IPS-18a (cell line): ENCODE measurements at regions not wholly inside any gene's neighbourhood (a gene's known extent, or its start where the extent isn't known, plus 50 kb on each side); places are given as distances from the start of the nearest gene placed in this dataset.

Experiments
- H3K27ac ChIP-seq: one replicate; pipeline ENCODE4 v1.5.1; 2013; ENCODE audit warnings: low read length
- H3K27me3 ChIP-seq: one replicate; pipeline ENCODE4 v1.6.1; 2013; ENCODE audit warnings: mild to moderate bottlenecking, low read length; ENCODE audit not compliant: control insufficient read depth, insufficient read depth
- H3K36me3 ChIP-seq: one replicate; pipeline ENCODE4 v1.6.1; 2013; ENCODE audit warnings: low read depth, low read length; ENCODE audit not compliant: control insufficient read depth
- H3K4me1 ChIP-seq: one replicate; pipeline ENCODE4 v1.6.1; 2013; ENCODE audit warnings: low read depth, low read length; ENCODE audit not compliant: control insufficient read depth
- H3K4me3 ChIP-seq: one replicate; pipeline ENCODE4 v1.5.1; 2013; ENCODE audit warnings: low read length
- H3K9ac ChIP-seq: one replicate; pipeline ENCODE4 v1.6.1; 2013; ENCODE audit warnings: mild to moderate bottlenecking, low read length, moderate library complexity
- H3K9me3 ChIP-seq: one replicate; pipeline ENCODE4 v1.6.1; 2013; ENCODE audit warnings: low read depth, low read length; ENCODE audit not compliant: control insufficient read depth

- H3K9ac ChIP-seq = no peak overlapping the region
- H3K36me3 ChIP-seq = no peaks in the 10 kb centered on the region
- H3K4me1 ChIP-seq = peaks cover 54% of the 10 kb centered on the region
- no peak overlapping the region for H3K27ac ChIP-seq
- H3K9me3 ChIP-seq = no peaks in the 10 kb centered on the region
- no peaks in the 10 kb centered on the region for H3K27me3 ChIP-seq
- H3K4me3 ChIP-seq = no peak overlapping the region
Observed at GRCh38 chr15:31151301-31152233, 50.0 kb upstream of the TRPM1 start.

DNA sequence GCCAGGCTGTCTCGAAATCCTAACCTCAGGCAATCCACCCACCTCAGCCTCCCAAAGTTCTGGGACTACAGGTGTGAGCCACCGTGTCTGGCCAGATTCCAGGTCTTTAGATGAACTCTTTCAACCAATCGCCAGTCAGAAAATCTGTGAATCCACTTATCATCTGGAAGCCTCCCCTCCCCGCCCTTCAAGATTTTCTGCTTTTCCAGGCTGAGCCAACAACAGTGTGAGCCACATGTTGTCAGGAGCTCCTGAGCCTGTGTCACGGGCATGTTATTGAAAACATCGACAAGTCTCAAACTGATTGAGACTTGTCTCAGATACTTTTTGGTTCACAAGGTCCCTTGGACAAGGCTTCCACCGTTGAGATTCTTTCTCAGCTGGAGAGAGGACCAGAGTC is 52.0 kb upstream of the TRPM1 start:
- no peak overlapping the region for H3K27ac ChIP-seq
- no peak overlapping the region for H3K9ac ChIP-seq
- H3K4me1 ChIP-seq = peaks cover 39% of the 10 kb centered on the region
- H3K9me3 ChIP-seq = no peaks in the 10 kb centered on the region
- no peak overlapping the region for H3K4me3 ChIP-seq
- no peaks in the 10 kb centered on the region for H3K27me3 ChIP-seq
- no peaks in the 10 kb centered on the region for H3K36me3 ChIP-seq

- H3K9me3 ChIP-seq = no peaks in the 10 kb centered on the region
- H3K4me1 ChIP-seq = peaks cover 36% of the 10 kb centered on the region
- no peaks in the 10 kb centered on the region for H3K36me3 ChIP-seq
- H3K4me3 ChIP-seq = no peak overlapping the region
- no peak overlapping the region for H3K9ac ChIP-seq
- no peak overlapping the region for H3K27ac ChIP-seq
- no peaks in the 10 kb centered on the region for H3K27me3 ChIP-seq
Observed at GRCh38 chr15:31155151-31155550, 53.6 kb upstream of the TRPM1 start.

DNA sequence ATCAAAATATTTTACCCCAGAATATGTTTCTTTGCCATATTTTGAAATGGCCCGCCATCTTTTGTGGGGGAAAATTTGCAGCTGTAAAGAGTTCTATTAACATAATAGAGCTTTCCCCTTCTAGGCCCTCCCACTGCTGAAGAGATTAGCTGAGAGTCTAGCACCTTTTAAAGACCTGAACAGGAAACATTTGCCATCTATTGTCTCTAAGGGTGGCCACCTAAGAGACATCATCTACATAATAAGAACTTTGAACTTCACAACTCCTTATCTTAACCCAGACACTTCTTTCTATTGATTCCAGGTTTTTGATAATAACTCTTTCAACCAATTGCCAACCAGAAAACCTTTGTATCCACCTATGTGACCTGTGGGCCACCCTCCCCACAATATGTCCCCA is 54.7 kb upstream of the TRPM1 start:
- H3K9ac ChIP-seq = no peak overlapping the region
- H3K4me1 ChIP-seq = peaks cover 29% of the 10 kb centered on the region
- H3K9me3 ChIP-seq = no peaks in the 10 kb centered on the region
- H3K27ac ChIP-seq = no peak overlapping the region
- H3K27me3 ChIP-seq = no peaks in the 10 kb centered on the region
- no peak overlapping the region for H3K4me3 ChIP-seq
- H3K36me3 ChIP-seq = no peaks in the 10 kb centered on the region

GRCh38 chr15:31156808-31157207 is 55.3 kb upstream of the TRPM1 start:
- Histone ChIP-seq H3K4me1 (peaks cover 24% of the 10 kb centered on the region), H3K4me3 (no peak overlapping the region), H3K9me3 (no peaks in the 10 kb centered on the region), H3K9ac (no peak overlapping the region), H3K27me3 (no peaks in the 10 kb centered on the region), H3K27ac (no peak overlapping the region), H3K36me3 (no peaks in the 10 kb centered on the region)

GRCh38 chr15:31157644-31158069 is 56.1 kb upstream of the TRPM1 start:
- no peak overlapping the region for H3K27ac ChIP-seq
- peaks cover 23% of the 10 kb centered on the region for H3K4me1 ChIP-seq
- no peak overlapping the region for H3K9ac ChIP-seq

DNA sequence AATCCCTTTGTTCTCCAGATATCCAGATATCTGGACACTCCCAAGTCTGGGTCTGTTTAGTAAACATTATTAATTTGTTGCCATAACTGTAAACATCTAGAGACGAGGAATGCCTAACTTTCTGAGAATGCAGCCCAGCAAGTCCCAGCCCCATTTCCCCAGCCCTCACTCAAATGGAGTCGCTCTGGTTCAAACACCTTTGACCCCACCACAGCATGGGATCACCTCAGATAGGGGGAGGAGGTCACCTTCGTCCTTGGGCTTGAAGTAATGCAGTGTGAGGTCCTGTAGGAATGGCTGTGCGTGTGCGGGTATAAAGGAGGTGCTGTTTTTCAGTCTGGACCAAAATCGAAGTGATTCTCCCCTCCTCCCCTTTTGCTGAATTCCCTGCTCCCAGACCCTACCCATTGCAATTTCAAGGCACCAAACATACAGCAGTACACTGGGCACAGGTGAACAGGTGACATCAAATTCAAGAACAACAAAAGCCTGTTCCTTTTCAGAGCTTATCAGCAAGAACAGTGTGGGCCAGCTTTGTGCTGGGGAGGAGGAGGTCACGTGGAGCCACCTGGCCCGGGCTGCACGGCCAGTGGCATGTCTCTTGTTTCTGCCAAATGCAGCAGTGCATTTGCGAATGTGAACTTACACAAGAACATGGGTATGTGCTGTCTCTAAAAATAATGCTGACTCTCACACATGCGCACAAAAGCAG is 57.5 kb upstream of the TRPM1 start:
- H3K9me3 ChIP-seq = no peaks in the 10 kb centered on the region
- no peaks in the 10 kb centered on the region for H3K27me3 ChIP-seq
- no peak overlapping the region for H3K9ac ChIP-seq
- no peak overlapping the region for H3K4me3 ChIP-seq
- H3K27ac ChIP-seq = no peak overlapping the region
- peaks cover 23% of the 10 kb centered on the region for H3K4me1 ChIP-seq
- no peaks in the 10 kb centered on the region for H3K36me3 ChIP-seq

More at GRCh38 chr15:31157644-31158069, 56.1 kb upstream of the TRPM1 start:
- no peak overlapping the region for H3K4me3 ChIP-seq
- no peaks in the 10 kb centered on the region for H3K36me3 ChIP-seq
- no peaks in the 10 kb centered on the region for H3K27me3 ChIP-seq
- no peaks in the 10 kb centered on the region for H3K9me3 ChIP-seq

GRCh38 chr15:31159837-31160236 is 58.3 kb upstream of the TRPM1 start:
- H3K9ac ChIP-seq = no peak overlapping the region

DNA sequence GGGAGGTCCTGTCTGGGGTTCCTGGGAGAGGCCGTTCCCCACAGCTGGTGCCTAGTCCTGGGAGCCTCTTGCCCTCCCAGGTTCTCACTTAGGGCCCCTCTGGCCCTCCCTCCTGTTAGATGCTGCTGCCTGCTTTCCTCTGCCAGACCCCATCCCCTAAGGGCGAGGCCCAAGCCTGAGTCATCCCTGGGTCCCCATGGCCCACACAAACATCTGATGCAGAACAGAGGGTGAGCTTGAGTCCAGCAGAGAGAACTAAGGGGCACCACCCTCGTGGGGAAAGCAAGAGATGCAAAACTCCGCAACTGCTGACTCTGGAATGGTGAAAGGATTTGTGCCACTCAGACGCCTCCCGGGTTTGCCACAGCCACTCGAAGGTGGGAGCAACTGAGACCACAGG is 58.8 kb upstream of the TRPM1 start:
- Histone ChIP-seq H3K4me1 (peaks cover 16% of the 10 kb centered on the region), H3K9ac (no peak overlapping the region), H3K27me3 (no peaks in the 10 kb centered on the region), H3K9me3 (no peaks in the 10 kb centered on the region), H3K27ac (no peak overlapping the region), H3K4me3 (no peak overlapping the region), H3K36me3 (no peaks in the 10 kb centered on the region)

More at GRCh38 chr15:31159837-31160236, 58.3 kb upstream of the TRPM1 start:
- Histone ChIP-seq H3K4me3 (no peak overlapping the region), H3K36me3 (no peaks in the 10 kb centered on the region), H3K27ac (no peak overlapping the region), H3K9me3 (no peaks in the 10 kb centered on the region), H3K4me1 (peaks cover 21% of the 10 kb centered on the region), H3K27me3 (no peaks in the 10 kb centered on the region)

- H3K9ac ChIP-seq = no peak overlapping the region
Observed at GRCh38 chr15:31160740-31161495, 59.4 kb upstream of the TRPM1 start.

DNA sequence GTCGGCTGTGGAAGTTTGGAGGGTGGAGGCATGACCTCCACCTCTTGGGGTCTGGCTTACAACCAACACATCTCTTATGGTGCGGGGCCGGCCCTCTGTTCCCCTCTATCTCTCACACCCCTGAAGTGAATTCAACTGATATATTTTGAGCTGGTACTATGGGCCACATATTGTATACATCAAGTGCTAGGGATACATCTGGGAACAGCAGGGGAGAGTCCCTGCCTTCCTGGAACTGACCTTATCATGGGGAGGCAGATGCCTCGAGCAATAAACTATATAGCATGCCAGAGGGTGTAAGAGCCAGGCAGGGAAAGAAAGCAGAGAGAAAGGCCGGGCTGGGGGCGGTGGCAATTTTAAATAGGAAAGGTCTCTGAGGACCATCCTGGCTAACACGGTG is 60.4 kb upstream of the TRPM1 start:
- Histone ChIP-seq H3K4me1 (peaks cover 4% of the 10 kb centered on the region), H3K9me3 (no peaks in the 10 kb centered on the region), H3K36me3 (no peaks in the 10 kb centered on the region), H3K4me3 (no peak overlapping the region), H3K27me3 (no peaks in the 10 kb centered on the region), H3K27ac (no peak overlapping the region), H3K9ac (no peak overlapping the region)

More at GRCh38 chr15:31160740-31161495, 59.4 kb upstream of the TRPM1 start:
- H3K4me3 ChIP-seq = no peak overlapping the region
- no peaks in the 10 kb centered on the region for H3K36me3 ChIP-seq
- H3K27ac ChIP-seq = no peak overlapping the region
- no peaks in the 10 kb centered on the region for H3K9me3 ChIP-seq
- no peaks in the 10 kb centered on the region for H3K27me3 ChIP-seq
- H3K4me1 ChIP-seq = peaks cover 10% of the 10 kb centered on the region
